Skeletal muscle tissue (tissue), 3 donors: ENCODE measurements at regions not wholly inside any gene's neighbourhood (a gene's known extent, or its start where the extent isn't known, plus 50 kb on each side); places are given as distances from the start of the nearest gene placed in this dataset.

ENCODE experiments used
- H3K27ac ChIP-seq: one replicate; pipeline ENCODE4 v1.7.0; 2013; ENCODE audit warnings: mild to moderate bottlenecking, low read depth, low read length, inconsistent platforms
- H3K27me3 ChIP-seq, 3 donors: one replicate each; pipeline ENCODE4 v1.7.0; 2013; ENCODE audit warnings: low read length in 3 of 3; ENCODE audit not compliant: control insufficient read depth in 3 of 3, insufficient read depth in 3 of 3
- H3K36me3 ChIP-seq, 3 donors: one replicate each; pipeline ENCODE4 v1.7.0; 2013; ENCODE audit warnings: low read length in 3 of 3; ENCODE audit not compliant: control insufficient read depth in 3 of 3, insufficient read depth in 3 of 3
- H3K4me1 ChIP-seq, 3 donors: one replicate each; pipeline ENCODE4 v1.7.0; 2013; ENCODE audit warnings: low read length in 3 of 3, mild to moderate bottlenecking in 3 of 3; ENCODE audit not compliant: control insufficient read depth in 3 of 3, insufficient read depth in 3 of 3
- H3K4me3 ChIP-seq, 3 donors: one replicate each; pipeline ENCODE4 v1.7.0; 2013; ENCODE audit warnings: low read length in 3 of 3
- H3K9ac ChIP-seq, 3 donors: one replicate each; pipeline ENCODE4 v1.7.0; 2013; ENCODE audit warnings: low read length in 3 of 3, mild to moderate bottlenecking in 3 of 3, moderate library complexity in 2 of 3, low read depth in 1 of 3
- H3K9me3 ChIP-seq, 3 donors: one replicate each; pipeline ENCODE4 v1.7.0; 2013; ENCODE audit warnings: low read length in 3 of 3; ENCODE audit not compliant: control insufficient read depth in 3 of 3
- donor health status: Osteomylitis.

- no peaks in the 10 kb centered on the region for H3K4me1 ChIP-seq
- no peaks in the 10 kb centered on the region for H3K27me3 ChIP-seq
- H3K9me3 ChIP-seq, result peaks cover 0 to 2% (median 0%) of the 10 kb centered on the region in 3 donors
- H3K4me3 ChIP-seq, result no peak overlapping the region
- no peaks in the 10 kb centered on the region for H3K36me3 ChIP-seq
- H3K27ac ChIP-seq, result no peak overlapping the region
- H3K9ac ChIP-seq, result no peak overlapping the region
These were observed 189.4 kb upstream of the MTPN start for GRCh38 chr7:136166521-136166920.

- H3K27me3 ChIP-seq, result no peaks in the 10 kb centered on the region
- H3K36me3 ChIP-seq, result no peaks in the 10 kb centered on the region
- no peak overlapping the region for H3K4me3 ChIP-seq
- H3K9me3 ChIP-seq, result peaks cover 0 to 2% (median 0%) of the 10 kb centered on the region in 3 donors
- no peak overlapping the region for H3K27ac ChIP-seq
- no peak overlapping the region for H3K9ac ChIP-seq
- H3K4me1 ChIP-seq, result no peaks in the 10 kb centered on the region
These were observed 186.2 kb upstream of the MTPN start for GRCh38 chr7:136163340-136163801.

GRCh38 chr7:136150311-136150710 lies 173.2 kb upstream of the MTPN start:
- no peaks in the 10 kb centered on the region for H3K27me3 ChIP-seq
- H3K9ac ChIP-seq, result no peak overlapping the region
- no peaks in the 10 kb centered on the region for H3K36me3 ChIP-seq

GRCh38 chr7:136148920-136149319 lies 171.8 kb upstream of the MTPN start:
- H3K36me3 ChIP-seq, result no peaks in the 10 kb centered on the region
- H3K9me3 ChIP-seq, result no peaks in the 10 kb centered on the region
- no peak overlapping the region for H3K9ac ChIP-seq
- no peak overlapping the region for H3K4me3 ChIP-seq
- no peak overlapping the region for H3K27ac ChIP-seq
- no peaks in the 10 kb centered on the region for H3K4me1 ChIP-seq
- H3K27me3 ChIP-seq, result no peaks in the 10 kb centered on the region

More at GRCh38 chr7:136150311-136150710, 173.2 kb upstream of the MTPN start:
- H3K4me3 ChIP-seq, result no peak overlapping the region
- H3K4me1 ChIP-seq, result no peaks in the 10 kb centered on the region
- no peak overlapping the region for H3K27ac ChIP-seq
- no peaks in the 10 kb centered on the region for H3K9me3 ChIP-seq

- H3K4me1 ChIP-seq, result no peaks in the 10 kb centered on the region
These were observed 169.8 kb upstream of the MTPN start for GRCh38 chr7:136146925-136147324.

GRCh38 chr7:136144182-136144581 lies 167.0 kb upstream of the MTPN start:
- H3K27ac ChIP-seq, result no peak overlapping the region
- H3K36me3 ChIP-seq, result no peaks in the 10 kb centered on the region
- no peak overlapping the region for H3K4me3 ChIP-seq
- H3K4me1 ChIP-seq, result no peaks in the 10 kb centered on the region
- H3K27me3 ChIP-seq, result no peaks in the 10 kb centered on the region
- no peaks in the 10 kb centered on the region for H3K9me3 ChIP-seq
- no peak overlapping the region for H3K9ac ChIP-seq

More at GRCh38 chr7:136146925-136147324, 169.8 kb upstream of the MTPN start:
- no peaks in the 10 kb centered on the region for H3K9me3 ChIP-seq
- H3K27ac ChIP-seq, result no peak overlapping the region
- H3K4me3 ChIP-seq, result no peak overlapping the region
- H3K9ac ChIP-seq, result no peak overlapping the region
- no peaks in the 10 kb centered on the region for H3K36me3 ChIP-seq
- no peaks in the 10 kb centered on the region for H3K27me3 ChIP-seq

GRCh38 chr7:136143271-136143670 lies 166.1 kb upstream of the MTPN start:
- Histone ChIP-seq H3K27ac (no peak overlapping the region), H3K36me3 (no peaks in the 10 kb centered on the region), H3K4me3 (no peak overlapping the region), H3K4me1 (no peaks in the 10 kb centered on the region), H3K9ac (no peak overlapping the region), H3K27me3 (no peaks in the 10 kb centered on the region), H3K9me3 (no peaks in the 10 kb centered on the region)

GRCh38 chr7:136142583-136142982 lies 165.4 kb upstream of the MTPN start:
- Histone ChIP-seq H3K27ac (no peak overlapping the region), H3K9ac (no peak overlapping the region), H3K36me3 (no peaks in the 10 kb centered on the region), H3K4me3 (no peak overlapping the region), H3K9me3 (no peaks in the 10 kb centered on the region), H3K4me1 (no peaks in the 10 kb centered on the region), H3K27me3 (no peaks in the 10 kb centered on the region)

- no peaks in the 10 kb centered on the region for H3K4me1 ChIP-seq
- H3K27me3 ChIP-seq, result no peaks in the 10 kb centered on the region
- H3K9ac ChIP-seq, result no peak overlapping the region
- H3K27ac ChIP-seq, result no peak overlapping the region
- H3K9me3 ChIP-seq, result no peaks in the 10 kb centered on the region
- H3K4me3 ChIP-seq, result no peak overlapping the region
- H3K36me3 ChIP-seq, result no peaks in the 10 kb centered on the region
These were observed 163.3 kb upstream of the MTPN start for GRCh38 chr7:136140469-136140868.

GRCh38 chr7:136139417-136139816 lies 162.3 kb upstream of the MTPN start:
- Histone ChIP-seq H3K27ac (no peak overlapping the region), H3K4me3 (no peak overlapping the region), H3K9me3 (no peaks in the 10 kb centered on the region), H3K4me1 (no peaks in the 10 kb centered on the region), H3K27me3 (no peaks in the 10 kb centered on the region), H3K36me3 (no peaks in the 10 kb centered on the region), H3K9ac (no peak overlapping the region)

GRCh38 chr7:136138991-136139390 lies 161.8 kb upstream of the MTPN start:
- H3K9ac ChIP-seq, result no peak overlapping the region
- H3K27me3 ChIP-seq, result no peaks in the 10 kb centered on the region
- no peaks in the 10 kb centered on the region for H3K36me3 ChIP-seq
- no peaks in the 10 kb centered on the region for H3K4me1 ChIP-seq
- no peak overlapping the region for H3K27ac ChIP-seq
- no peaks in the 10 kb centered on the region for H3K9me3 ChIP-seq
- no peak overlapping the region for H3K4me3 ChIP-seq
